Endothelial cell of umbilical vein (primary cell): ENCODE measurements at regions not wholly inside any gene's neighbourhood (a gene's known extent, or its start where the extent isn't known, plus 50 kb on each side); places are given as distances from the start of the nearest gene placed in this dataset.

Experiments used
- BruUV-seq: library from RNA; stranded (reverse); fragments of 400-500 nt; replicated peaks from 2 replicates; lab custom pipeline; 2021; lab: Mats Ljungman, UMichigan
- CTCF ChIA-PET: fragments of 300-600, 350-600 bp; sonication (Branson Sonifier 250); formaldehyde crosslinking; loops from one replicate; lab custom pipeline; 2021; ENCODE audit warnings: antibody characterized with exemption, inconsistent platforms; lab: Charles Lee
- POLR2A ChIA-PET: fragments of 300-600, 350-600 bp; sonication (Branson Sonifier 250); formaldehyde crosslinking; loops from one replicate; lab custom pipeline; 2021; ENCODE audit warnings: antibody characterized with exemption, inconsistent platforms; lab: Charles Lee
- DNase-seq: peaks from one replicate; pipeline ENCODE4 v3.0.0-alpha.2; 2011; ENCODE audit warnings: low read depth, low spot score
- FAIRE-seq: peaks from 2 replicates; lab custom pipeline; 2011; peaks lifted over from hg19 to GRCh38; lab: Jason Lieb, UNC
- H2AFZ ChIP-seq: 2 replicates; pipeline ENCODE4 v1.6.0; 2012; ENCODE audit warnings: low read depth, low read length, control low read depth, inconsistent platforms
- H3K27ac ChIP-seq: 2 replicates; pipeline ENCODE4 v1.5.1; 2011; ENCODE audit warnings: low read depth, mild to moderate bottlenecking, control low read depth, low read length, moderate library complexity; ENCODE audit not compliant: insufficient read depth
- H3K27me3 ChIP-seq, 2 experiments: 2 replicates each; pipeline versions ENCODE4 v1.6.0 to v1.6.1; 2011; ENCODE audit warnings: low read length in 2 of 2, mixed read lengths in 1 of 2; ENCODE audit not compliant: control insufficient read depth in 2 of 2, insufficient read depth in 2 of 2
- H3K36me3 ChIP-seq, 2 experiments: 2 replicates in 1 of 2; 3 replicates in 1 of 2; pipeline ENCODE4 v1.5.1; 2011; ENCODE audit warnings: low read length in 2 of 2, mild to moderate bottlenecking in 1 of 2, moderate library complexity in 1 of 2; ENCODE audit not compliant: control insufficient read depth in 2 of 2, insufficient read depth in 2 of 2; ENCODE audit errors: extremely low read depth in 1 of 2
- H3K4me1 ChIP-seq: 3 replicates; pipeline ENCODE4 v1.5.1; 2011; ENCODE audit warnings: mild to moderate bottlenecking, low read length; ENCODE audit not compliant: control insufficient read depth, insufficient read depth; ENCODE audit errors: extremely low read depth
- H3K4me2 ChIP-seq: 2 replicates; pipeline ENCODE4 v1.6.1; 2011; ENCODE audit warnings: low read length, control low read depth, mixed read lengths; ENCODE audit not compliant: insufficient read depth
- H3K4me3 ChIP-seq, 3 experiments: fragments of 200-600 bp in 1 of 3; sonication (generic), shearing (Covaris generic) in 1 of 3; replicated peaks in 1 of 3; 2 replicates each; pipeline ENCODE4 v1.5.1; 2011 to 2016; ENCODE audit warnings: control low read depth in 3 of 3, low read length in 3 of 3, mild to moderate bottlenecking in 2 of 3, inconsistent platforms in 1 of 3, low read depth in 1 of 3, moderate library complexity in 1 of 3; ENCODE audit not compliant: insufficient read depth in 1 of 3
- H3K79me2 ChIP-seq: 2 replicates; pipeline ENCODE4 v1.6.0; 2012; ENCODE audit warnings: low read length, inconsistent platforms; ENCODE audit not compliant: control insufficient read depth, insufficient read depth
- H3K9ac ChIP-seq: replicated peaks from 2 replicates; pipeline ENCODE3; 2011; ENCODE audit warnings: low read length, control low read depth; ENCODE audit not compliant: insufficient read depth; ENCODE audit errors: extremely low read depth
- H3K9me1 ChIP-seq: replicated peaks from 3 replicates; pipeline ENCODE4 v1.6.0; 2011; ENCODE audit warnings: mild to moderate bottlenecking, low read length; ENCODE audit not compliant: control insufficient read depth, insufficient read depth; ENCODE audit errors: extremely low read depth
- H3K9me3 ChIP-seq: replicated peaks from 2 replicates; pipeline ENCODE4 v1.5.1; 2012; ENCODE audit warnings: low read length, inconsistent platforms; ENCODE audit not compliant: control insufficient read depth, insufficient read depth
- H4K20me1 ChIP-seq: replicated peaks from 2 replicates; pipeline ENCODE3; 2011; ENCODE audit warnings: mild to moderate bottlenecking, low read length; ENCODE audit not compliant: control insufficient read depth, insufficient read depth; ENCODE audit errors: extremely low read depth
- EZH2 ChIP-seq: IDR thresholded peaks from 2 replicates; pipeline ENCODE4 v1.6.1; 2012; ENCODE audit warnings: borderline replicate concordance, low read depth, mild to moderate bottlenecking, moderate library complexity, low read length, inconsistent platforms; ENCODE audit not compliant: severe bottlenecking
- FOS ChIP-seq: IDR thresholded peaks from 2 replicates; pipeline ENCODE4 v1.6.1; 2011; ENCODE audit warnings: mild to moderate bottlenecking, low read length, moderate library complexity, borderline replicate concordance; ENCODE audit not compliant: insufficient read depth
- GATA2 ChIP-seq: IDR thresholded peaks from 2 replicates; pipeline ENCODE4 v1.7.0; 2011; ENCODE audit warnings: low read depth, mild to moderate bottlenecking, moderate library complexity, mixed read lengths, low read length; ENCODE audit not compliant: insufficient read length, insufficient read depth
- JUN ChIP-seq: IDR thresholded peaks from 2 replicates; pipeline ENCODE4 v1.6.1; 2011; ENCODE audit warnings: borderline replicate concordance, low read depth; ENCODE audit not compliant: insufficient read length, insufficient read depth
- MYC ChIP-seq: IDR thresholded peaks from one replicate; pipeline ENCODE4 v1.6.1; 2011; ENCODE audit warnings: mild to moderate bottlenecking, low read depth, low read length
- POLR2A ChIP-seq: IDR thresholded peaks from 2 replicates; pipeline ENCODE4 v1.6.1; 2012; ENCODE audit warnings: low read depth, mild to moderate bottlenecking, control low read depth, low read length
- POLR2AphosphoS5 ChIP-seq: IDR thresholded peaks from 2 replicates; pipeline ENCODE4 v1.6.1; 2012; ENCODE audit warnings: low read depth, mild to moderate bottlenecking, control low read depth, low read length, moderate library complexity; ENCODE audit not compliant: insufficient read depth
- dilution Hi-C: fragments of 300-500 bp; cut with MboI; formaldehyde crosslinking; loops from one replicate; pipeline ENCODE4 v1.15.0; 2019; ENCODE audit warnings: low sequenced_read_pairs; ENCODE audit not compliant: extremely low pct_ligation_motif_present
- intact Hi-C: fragments of 100-400 bp; cut with micrococcal nuclease; formaldehyde crosslinking; loops from one replicate; pipeline ENCODE4 v1.10.0; 2022
- TF ChIP-seq, protein P1 (sequence below), 2 donors: IDR thresholded peaks; 1 replicate in 1 of 2; 2 replicates in 1 of 2; pipeline ENCODE4 v1.5.1; 2011; ENCODE audit warnings: low read length in 2 of 2, mild to moderate bottlenecking in 2 of 2, moderate library complexity in 2 of 2, control low read depth in 1 of 2, inconsistent platforms in 1 of 2, low read depth in 1 of 2; ENCODE audit not compliant: insufficient read depth in 1 of 2; ENCODE audit errors: extremely low read depth in 1 of 2
- TF ChIP-seq, protein P2 (sequence below): IDR thresholded peaks from 2 replicates; pipeline ENCODE4 v1.6.1; 2011; ENCODE audit not compliant: insufficient read depth, insufficient read length

DNA sequence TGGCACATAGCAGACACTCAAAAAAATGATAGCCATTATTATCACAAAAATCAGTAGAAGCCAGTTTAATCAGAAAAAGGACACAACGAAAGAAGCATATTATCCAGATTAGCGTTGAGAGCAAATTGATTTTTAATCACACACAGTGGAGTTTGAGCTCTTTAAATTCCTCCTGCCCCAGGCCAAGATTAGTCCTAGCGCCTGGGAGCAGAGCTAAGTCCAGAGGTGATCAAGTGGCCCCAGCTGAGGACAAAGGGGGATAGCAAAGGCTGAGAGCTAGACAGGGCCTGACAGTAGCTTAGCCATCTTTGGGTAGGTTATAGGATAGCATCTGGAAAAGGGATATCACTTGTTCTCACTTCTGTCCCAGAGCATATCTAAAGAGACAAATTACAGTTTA lies 133.6 kb downstream of the NXPE2 start:
- H3K27ac ChIP-seq: no peak overlapping the region
- TF ChIP-seq JUN (no peak), MYC (no peak), GATA2 (no peak), POLR2A (no peak), FOS (no peak), POLR2AphosphoS5 (no peak), EZH2 (no peak)
- TF ChIP-seq, protein P1, sequence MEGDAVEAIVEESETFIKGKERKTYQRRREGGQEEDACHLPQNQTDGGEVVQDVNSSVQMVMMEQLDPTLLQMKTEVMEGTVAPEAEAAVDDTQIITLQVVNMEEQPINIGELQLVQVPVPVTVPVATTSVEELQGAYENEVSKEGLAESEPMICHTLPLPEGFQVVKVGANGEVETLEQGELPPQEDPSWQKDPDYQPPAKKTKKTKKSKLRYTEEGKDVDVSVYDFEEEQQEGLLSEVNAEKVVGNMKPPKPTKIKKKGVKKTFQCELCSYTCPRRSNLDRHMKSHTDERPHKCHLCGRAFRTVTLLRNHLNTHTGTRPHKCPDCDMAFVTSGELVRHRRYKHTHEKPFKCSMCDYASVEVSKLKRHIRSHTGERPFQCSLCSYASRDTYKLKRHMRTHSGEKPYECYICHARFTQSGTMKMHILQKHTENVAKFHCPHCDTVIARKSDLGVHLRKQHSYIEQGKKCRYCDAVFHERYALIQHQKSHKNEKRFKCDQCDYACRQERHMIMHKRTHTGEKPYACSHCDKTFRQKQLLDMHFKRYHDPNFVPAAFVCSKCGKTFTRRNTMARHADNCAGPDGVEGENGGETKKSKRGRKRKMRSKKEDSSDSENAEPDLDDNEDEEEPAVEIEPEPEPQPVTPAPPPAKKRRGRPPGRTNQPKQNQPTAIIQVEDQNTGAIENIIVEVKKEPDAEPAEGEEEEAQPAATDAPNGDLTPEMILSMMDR (IDR thresholded peaks at IDR 0.05; ENCODE audit: extremely low read depth in 1 of 2, insufficient read depth in 1 of 2, low read depth in 1 of 2, low read length in 2 of 2): no peak
- TF ChIP-seq, protein P2, sequence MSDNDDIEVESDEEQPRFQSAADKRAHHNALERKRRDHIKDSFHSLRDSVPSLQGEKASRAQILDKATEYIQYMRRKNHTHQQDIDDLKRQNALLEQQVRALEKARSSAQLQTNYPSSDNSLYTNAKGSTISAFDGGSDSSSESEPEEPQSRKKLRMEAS: no peak
- dilution Hi-C loops (no loop called here), intact Hi-C loops (no loop called here)
- no peak overlapping the region for H3K4me3 ChIP-seq
- H4K20me1 ChIP-seq: no peaks in the 10 kb centered on the region
- H3K9me1 ChIP-seq: no peaks in the 10 kb centered on the region
- no peaks in the 10 kb centered on the region for H3K79me2 ChIP-seq
- POLR2A ChIA-PET: no interaction called here
- H3K36me3 ChIP-seq: no peaks in the 10 kb centered on the region
- DNase-seq (no peak), FAIRE-seq (no peak)
- no peak overlapping the region for H3K9ac ChIP-seq
- no peak overlapping the region for H3K4me2 ChIP-seq
- CTCF ChIA-PET: no interaction called here
- BruUV-seq: no TSS peak
- no peaks in the 10 kb centered on the region for H3K9me3 ChIP-seq
- no peaks in the 10 kb centered on the region for H3K27me3 ChIP-seq
- no peaks in the 10 kb centered on the region for H3K4me1 ChIP-seq
- H2AFZ ChIP-seq: no peak overlapping the region
